ENCODE measurements at regions not wholly inside any gene's neighbourhood (a gene's known extent, or its start where the extent isn't known, plus 50 kb on each side); places are given as distances from the start of the nearest gene placed in this dataset.
"Not testable (repeated sequence)": the region's sequence is repeated elsewhere in the genome, so short reads cannot be mapped to it uniquely, and the experiment has no call there.

- in situ Hi-C loops (cut with MboI; ENCODE audit: low sequenced_read_pairs): no loop called here
- no peaks in the 10 kb centered on the region for H3K4me1 ChIP-seq
- no peaks in the 10 kb centered on the region for H3K36me3 ChIP-seq (replicated peaks)
- H3K27me3 ChIP-seq (ENCODE audit: low read depth): no peaks in the 10 kb centered on the region
- H3K4me3 ChIP-seq: no peak overlapping the region
- DNase-seq (ENCODE audit: low spot score in 2 of 2): no peak
- no peaks in the 10 kb centered on the region for H3K9me3 ChIP-seq
Measured at GRCh38 chr5:143605403-143606005, 202.0 kb upstream of the NR3C1 start.

- H3K36me3 ChIP-seq (replicated peaks): no peaks in the 10 kb centered on the region
- no peak overlapping the region for H3K4me3 ChIP-seq
- no peaks in the 10 kb centered on the region for H3K4me1 ChIP-seq
- no peak for DNase-seq (ENCODE audit: low spot score in 2 of 2)
- H3K9me3 ChIP-seq: no peaks in the 10 kb centered on the region
- no peaks in the 10 kb centered on the region for H3K27me3 ChIP-seq (ENCODE audit: low read depth)
- in situ Hi-C loops (cut with MboI; ENCODE audit: low sequenced_read_pairs): no loop called here
Measured at GRCh38 chr5:143601917-143602333, 198.4 kb upstream of the NR3C1 start.

- Histone ChIP-seq H3K4me3 (no peak overlapping the region), H3K27me3 (ENCODE audit: low read depth) (no peaks in the 10 kb centered on the region), H3K36me3 (replicated peaks) (no peaks in the 10 kb centered on the region), H3K9me3 (no peaks in the 10 kb centered on the region), H3K4me1 (no peaks in the 10 kb centered on the region)
- in situ Hi-C loops (cut with MboI; ENCODE audit: low sequenced_read_pairs): no loop called here
- no peak for DNase-seq (ENCODE audit: low spot score in 2 of 2)
Measured at GRCh38 chr5:143601357-143601756, 197.9 kb upstream of the NR3C1 start.

GRCh38 chr5:143600396-143601075, 197.1 kb upstream of the NR3C1 start:
- Histone ChIP-seq H3K36me3 (replicated peaks) (no peaks in the 10 kb centered on the region), H3K4me1 (no peaks in the 10 kb centered on the region), H3K9me3 (no peaks in the 10 kb centered on the region), H3K4me3 (no peak overlapping the region), H3K27me3 (ENCODE audit: low read depth) (no peaks in the 10 kb centered on the region)
- no peak for DNase-seq (ENCODE audit: low spot score in 2 of 2)
- in situ Hi-C loops (cut with MboI; ENCODE audit: low sequenced_read_pairs): no loop called here

- no peaks in the 10 kb centered on the region for H3K9me3 ChIP-seq
- no peak for DNase-seq (ENCODE audit: low spot score in 2 of 2)
- no peaks in the 10 kb centered on the region for H3K4me1 ChIP-seq
- H3K4me3 ChIP-seq: no peak overlapping the region
- no peaks in the 10 kb centered on the region for H3K36me3 ChIP-seq (replicated peaks)
- in situ Hi-C loops (cut with MboI; ENCODE audit: low sequenced_read_pairs): no loop called here
- no peaks in the 10 kb centered on the region for H3K27me3 ChIP-seq (ENCODE audit: low read depth)
Measured at GRCh38 chr5:143599474-143599873, 196.0 kb upstream of the NR3C1 start.

GRCh38 chr5:143596824-143597223, 193.3 kb upstream of the NR3C1 start:
- in situ Hi-C loops (cut with MboI; ENCODE audit: low sequenced_read_pairs): no loop called here

GRCh38 chr5:143594902-143595818, 191.7 kb upstream of the NR3C1 start:
- DNase-seq (ENCODE audit: low spot score in 2 of 2): no peak
- no peak overlapping the region for H3K4me3 ChIP-seq
- in situ Hi-C loops (cut with MboI; ENCODE audit: low sequenced_read_pairs): no loop called here

More at GRCh38 chr5:143596824-143597223, 193.3 kb upstream of the NR3C1 start:
- no peak for DNase-seq (ENCODE audit: low spot score in 2 of 2)
- H3K4me1 ChIP-seq: no peaks in the 10 kb centered on the region
- H3K9me3 ChIP-seq: no peaks in the 10 kb centered on the region
- no peaks in the 10 kb centered on the region for H3K36me3 ChIP-seq (replicated peaks)
- no peaks in the 10 kb centered on the region for H3K27me3 ChIP-seq (ENCODE audit: low read depth)
- H3K4me3 ChIP-seq: no peak overlapping the region

GRCh38 chr5:143593723-143594122, 190.2 kb upstream of the NR3C1 start:
- Histone ChIP-seq H3K27me3 (ENCODE audit: low read depth) (no peaks in the 10 kb centered on the region), H3K9me3 (no peaks in the 10 kb centered on the region), H3K4me3 (no peak overlapping the region), H3K36me3 (replicated peaks) (no peaks in the 10 kb centered on the region), H3K4me1 (no peaks in the 10 kb centered on the region)
- DNase-seq (ENCODE audit: low spot score in 2 of 2): no peak
- in situ Hi-C loops (cut with MboI; ENCODE audit: low sequenced_read_pairs): no loop called here

More at GRCh38 chr5:143594902-143595818, 191.7 kb upstream of the NR3C1 start:
- Histone ChIP-seq H3K36me3 (replicated peaks) (no peaks in the 10 kb centered on the region), H3K4me1 (no peaks in the 10 kb centered on the region), H3K9me3 (no peaks in the 10 kb centered on the region), H3K27me3 (ENCODE audit: low read depth) (no peaks in the 10 kb centered on the region)

GRCh38 chr5:143592648-143593047, 189.2 kb upstream of the NR3C1 start:
- H3K36me3 ChIP-seq (replicated peaks): no peaks in the 10 kb centered on the region
- in situ Hi-C loops (cut with MboI; ENCODE audit: low sequenced_read_pairs): no loop called here
- no peaks in the 10 kb centered on the region for H3K27me3 ChIP-seq (ENCODE audit: low read depth)
- no peaks in the 10 kb centered on the region for H3K4me1 ChIP-seq
- H3K9me3 ChIP-seq: no peaks in the 10 kb centered on the region
- H3K4me3 ChIP-seq: no peak overlapping the region
- no peak for DNase-seq (ENCODE audit: low spot score in 2 of 2)

- no peak for DNase-seq (ENCODE audit: low spot score in 2 of 2)
- H3K4me1 ChIP-seq: no peaks in the 10 kb centered on the region
- H3K9me3 ChIP-seq: no peaks in the 10 kb centered on the region
- no peaks in the 10 kb centered on the region for H3K27me3 ChIP-seq (ENCODE audit: low read depth)
- H3K4me3 ChIP-seq: no peak overlapping the region
- no peaks in the 10 kb centered on the region for H3K36me3 ChIP-seq (replicated peaks)
- in situ Hi-C loops (cut with MboI; ENCODE audit: low sequenced_read_pairs): no loop called here
Measured at GRCh38 chr5:143588933-143589662, 185.6 kb upstream of the NR3C1 start.

- in situ Hi-C loops (cut with MboI; ENCODE audit: low sequenced_read_pairs); H3K36me3 ChIP-seq (replicated peaks); H3K9me3 ChIP-seq; H3K27me3 ChIP-seq (ENCODE audit: low read depth); H3K4me3 ChIP-seq; H3K4me1 ChIP-seq; DNase-seq (ENCODE audit: low spot score in 2 of 2): not testable (repeated sequence)
Measured at GRCh38 chr5:143588121-143588520, 184.6 kb upstream of the NR3C1 start.

- Histone ChIP-seq H3K9me3 (no peaks in the 10 kb centered on the region), H3K4me1 (no peaks in the 10 kb centered on the region), H3K27me3 (ENCODE audit: low read depth) (no peaks in the 10 kb centered on the region), H3K4me3 (no peak overlapping the region), H3K36me3 (replicated peaks) (no peaks in the 10 kb centered on the region)
- in situ Hi-C loops (cut with MboI; ENCODE audit: low sequenced_read_pairs): no loop called here
- no peak for DNase-seq (ENCODE audit: low spot score in 2 of 2)
Measured at GRCh38 chr5:143586781-143587362, 183.4 kb upstream of the NR3C1 start.

GRCh38 chr5:143585970-143586369, 182.5 kb upstream of the NR3C1 start:
- Histone ChIP-seq H3K27me3 (ENCODE audit: low read depth) (no peaks in the 10 kb centered on the region), H3K9me3 (no peaks in the 10 kb centered on the region), H3K4me3 (no peak overlapping the region), H3K4me1 (no peaks in the 10 kb centered on the region), H3K36me3 (replicated peaks) (no peaks in the 10 kb centered on the region)
- in situ Hi-C loops (cut with MboI; ENCODE audit: low sequenced_read_pairs): no loop called here
- no peak for DNase-seq (ENCODE audit: low spot score in 2 of 2)
